ENCODE measurements at regions not wholly inside any gene's neighbourhood (a gene's known extent, or its start where the extent isn't known, plus 50 kb on each side); places are given as distances from the start of the nearest gene placed in this dataset.

DNA sequence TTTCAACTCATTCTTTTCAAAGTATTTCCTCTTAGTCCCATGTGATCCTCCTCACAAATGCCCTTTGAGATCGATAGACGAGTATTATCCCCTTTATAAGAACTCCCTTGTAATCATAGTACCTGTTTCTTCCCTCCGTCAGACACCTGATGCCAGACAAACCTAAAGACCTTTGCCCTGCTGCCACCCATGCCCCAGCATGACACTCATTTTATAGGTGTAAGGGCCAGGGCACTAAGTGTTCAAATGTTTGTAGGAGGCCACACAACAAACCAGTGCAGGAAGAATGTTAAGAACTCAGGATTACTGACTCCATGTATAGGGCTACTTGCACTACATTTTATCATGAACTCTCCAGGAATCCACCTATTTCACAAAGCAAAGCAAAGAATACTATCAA, 115.6 kb upstream of the DIAPH2 start:
- no peaks in the 10 kb centered on the region for H3K79me2 ChIP-seq (ENCODE audit: low read depth)
- H4K20me1 ChIP-seq (ENCODE audit: insufficient read depth): no peaks in the 10 kb centered on the region
- POLR2A ChIA-PET (ENCODE audit: unreplicated experiment): no interaction called here
- no peaks in the 10 kb centered on the region for H3K9me3 ChIP-seq (ENCODE audit: insufficient read depth, low read depth)
- intact Hi-C loops (cut with micrococcal nuclease; ENCODE audit: unreplicated experiment): no loop called here
- H3K36me3 ChIP-seq (ENCODE audit: low read depth): no peaks in the 10 kb centered on the region
- CTCF ChIA-PET: no interaction called here
- 0 out of 2 replicates have a peak, but pooled peaks cover 6% of the 10 kb centered on the region for H3K4me1 ChIP-seq (replicated peaks; ENCODE audit: insufficient read depth)
- no peak overlapping the region for H2AFZ ChIP-seq
- no peaks in the 10 kb centered on the region for H3F3A ChIP-seq (ENCODE audit: insufficient read depth, low read depth)
- no peaks in the 10 kb centered on the region for H3K27me3 ChIP-seq (ENCODE audit: insufficient read depth, low read depth)
- TF ChIP-seq EZH2 (IDR thresholded peaks at IDR 0.05; ENCODE audit: low read depth): no peak
- TF ChIP-seq, protein P1, sequence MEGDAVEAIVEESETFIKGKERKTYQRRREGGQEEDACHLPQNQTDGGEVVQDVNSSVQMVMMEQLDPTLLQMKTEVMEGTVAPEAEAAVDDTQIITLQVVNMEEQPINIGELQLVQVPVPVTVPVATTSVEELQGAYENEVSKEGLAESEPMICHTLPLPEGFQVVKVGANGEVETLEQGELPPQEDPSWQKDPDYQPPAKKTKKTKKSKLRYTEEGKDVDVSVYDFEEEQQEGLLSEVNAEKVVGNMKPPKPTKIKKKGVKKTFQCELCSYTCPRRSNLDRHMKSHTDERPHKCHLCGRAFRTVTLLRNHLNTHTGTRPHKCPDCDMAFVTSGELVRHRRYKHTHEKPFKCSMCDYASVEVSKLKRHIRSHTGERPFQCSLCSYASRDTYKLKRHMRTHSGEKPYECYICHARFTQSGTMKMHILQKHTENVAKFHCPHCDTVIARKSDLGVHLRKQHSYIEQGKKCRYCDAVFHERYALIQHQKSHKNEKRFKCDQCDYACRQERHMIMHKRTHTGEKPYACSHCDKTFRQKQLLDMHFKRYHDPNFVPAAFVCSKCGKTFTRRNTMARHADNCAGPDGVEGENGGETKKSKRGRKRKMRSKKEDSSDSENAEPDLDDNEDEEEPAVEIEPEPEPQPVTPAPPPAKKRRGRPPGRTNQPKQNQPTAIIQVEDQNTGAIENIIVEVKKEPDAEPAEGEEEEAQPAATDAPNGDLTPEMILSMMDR (conservative IDR thresholded peaks at IDR 0.05): no peak
- DNase-seq: no peak
- no peak overlapping the region for H3K4me2 ChIP-seq
- no peak overlapping the region for H3K27ac ChIP-seq
- no TSS peak for BruUV-seq (replicated peaks)
- no peak overlapping the region for H3K4me3 ChIP-seq
- H3K9me2 ChIP-seq (ENCODE audit: insufficient read depth): no peaks in the 10 kb centered on the region

DNA sequence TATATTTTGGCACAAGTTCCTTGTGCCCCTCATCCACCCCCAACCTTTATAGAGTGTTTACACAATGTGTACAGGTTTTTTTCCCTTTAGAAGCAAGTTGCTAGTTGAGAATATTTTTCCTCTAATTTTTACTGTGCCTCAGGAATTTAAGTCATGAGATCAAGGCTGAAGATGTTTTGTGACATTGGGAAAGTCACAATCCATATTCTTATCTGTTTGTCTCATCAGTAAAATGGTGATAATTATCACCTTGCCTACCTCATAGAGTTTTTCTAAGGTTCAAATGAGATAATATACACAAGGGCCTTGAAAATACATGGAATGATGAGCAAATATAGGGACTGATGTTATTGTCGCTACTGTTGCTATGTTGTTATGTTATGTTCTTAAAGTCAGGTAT, 109.6 kb upstream of the DIAPH2 start:
- Histone ChIP-seq H3K36me3 (ENCODE audit: low read depth) (no peaks in the 10 kb centered on the region), H3K27ac (no peak overlapping the region), H3K4me1 (replicated peaks; ENCODE audit: insufficient read depth) (no peaks in the 10 kb centered on the region), H3K27me3 (ENCODE audit: insufficient read depth, low read depth) (no peaks in the 10 kb centered on the region), H3K79me2 (ENCODE audit: low read depth) (no peaks in the 10 kb centered on the region), H3K4me3 (no peak overlapping the region), H2AFZ (no peak overlapping the region), H3K4me2 (no peak overlapping the region), H3K9me2 (ENCODE audit: insufficient read depth) (no peaks in the 10 kb centered on the region), H3K9me3 (ENCODE audit: insufficient read depth, low read depth) (no peaks in the 10 kb centered on the region), H3F3A (ENCODE audit: insufficient read depth, low read depth) (no peaks in the 10 kb centered on the region), H4K20me1 (ENCODE audit: insufficient read depth) (no peaks in the 10 kb centered on the region)
- CTCF ChIA-PET: no interaction called here
- no TSS peak for BruUV-seq (replicated peaks)
- POLR2A ChIA-PET (ENCODE audit: unreplicated experiment): no interaction called here
- intact Hi-C loops (cut with micrococcal nuclease; ENCODE audit: unreplicated experiment): no loop called here
- DNase-seq: no peak
- TF ChIP-seq, protein P1 (conservative IDR thresholded peaks at IDR 0.05): no peak
- TF ChIP-seq EZH2 (IDR thresholded peaks at IDR 0.05; ENCODE audit: low read depth): no peak

DNA sequence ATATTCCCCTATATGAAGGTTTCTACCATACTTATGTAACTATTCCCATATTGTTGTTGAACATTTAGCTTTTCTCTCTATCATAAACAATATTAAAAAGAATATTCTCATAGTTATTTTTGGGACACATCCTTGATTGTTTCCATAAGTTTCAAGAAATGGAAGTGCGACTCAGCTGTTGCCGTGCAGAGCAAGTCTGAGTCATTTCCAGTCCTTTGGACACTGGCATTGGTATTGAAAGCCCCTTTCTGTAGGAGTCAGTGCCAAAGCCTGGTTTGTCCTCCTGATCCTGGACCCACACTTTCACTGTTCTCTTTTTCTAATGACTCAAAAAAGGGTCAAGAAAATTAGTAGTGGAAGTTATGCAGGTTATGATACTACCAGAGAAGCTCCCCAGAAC, 108.3 kb upstream of the DIAPH2 start:
- no peak overlapping the region for H3K4me3 ChIP-seq
- H3K27ac ChIP-seq: no peak overlapping the region
- H3K4me1 ChIP-seq (replicated peaks; ENCODE audit: insufficient read depth): no peaks in the 10 kb centered on the region
- POLR2A ChIA-PET (ENCODE audit: unreplicated experiment): no interaction called here
- intact Hi-C loops (cut with micrococcal nuclease; ENCODE audit: unreplicated experiment): no loop called here
- H3K9me3 ChIP-seq (ENCODE audit: insufficient read depth, low read depth): no peaks in the 10 kb centered on the region
- no peaks in the 10 kb centered on the region for H3K9me2 ChIP-seq (ENCODE audit: insufficient read depth)
- TF ChIP-seq EZH2 (IDR thresholded peaks at IDR 0.05; ENCODE audit: low read depth): no peak
- TF ChIP-seq, protein P1 (conservative IDR thresholded peaks at IDR 0.05): no peak
- H3F3A ChIP-seq (ENCODE audit: insufficient read depth, low read depth): no peaks in the 10 kb centered on the region
- H4K20me1 ChIP-seq (ENCODE audit: insufficient read depth): no peaks in the 10 kb centered on the region
- CTCF ChIA-PET: no interaction called here
- H2AFZ ChIP-seq: no peak overlapping the region
- no peaks in the 10 kb centered on the region for H3K27me3 ChIP-seq (ENCODE audit: insufficient read depth, low read depth)
- DNase-seq: no peak
- BruUV-seq (replicated peaks): no TSS peak
- no peak overlapping the region for H3K4me2 ChIP-seq
- no peaks in the 10 kb centered on the region for H3K79me2 ChIP-seq (ENCODE audit: low read depth)
- no peaks in the 10 kb centered on the region for H3K36me3 ChIP-seq (ENCODE audit: low read depth)

Data from PC-9 (cell line).